ENCODE measurements at regions not wholly inside any gene's neighbourhood (a gene's known extent, or its start where the extent isn't known, plus 50 kb on each side); places are given as distances from the start of the nearest gene placed in this dataset.

- Histone ChIP-seq H3K4me1 (replicated peaks in 1 of 2) (peaks cover 6% of the 10 kb centered on the region in 2 donors), H3K4me3 (no peak overlapping the region), H3K27ac (no peak overlapping the region), H3K9me3 (replicated peaks in 1 of 3) (no peaks in the 10 kb centered on the region), H3K27me3 (no peaks in the 10 kb centered on the region), H3K36me3 (replicated peaks in 1 of 2) (no peaks in the 10 kb centered on the region)
- DNase-seq = no peak
- 59 to 85% (median 81%) methylated on average over 5 of the region's 5 CpGs for WGBS, 4 donors
- TF ChIP-seq CTCF (IDR thresholded peaks at IDR 0.05) = no peak
- no peak for TF ChIP-seq POLR2A (IDR thresholded peaks at IDR 0.05)
- intact Hi-C loops (cut with DNase I) = no loop called here
Measured at GRCh38 chr1:215417122-215417521, 150.0 kb upstream of the KCTD3 start.

- no peak for DNase-seq
- no peaks in the 10 kb centered on the region for H3K27me3 ChIP-seq
- intact Hi-C loops (cut with DNase I) = no loop called here
- H3K4me3 ChIP-seq = no peak overlapping the region
- peaks cover 19 to 24% of the 10 kb centered on the region in 2 donors for H3K4me1 ChIP-seq (replicated peaks in 1 of 2)
- 56 to 74% (median 65%) methylated on average over 2 of the region's 2 CpGs for WGBS, 4 donors
- H3K27ac ChIP-seq = no peak overlapping the region
- no peaks in the 10 kb centered on the region for H3K36me3 ChIP-seq (replicated peaks in 1 of 2)
- no peak for TF ChIP-seq CTCF (IDR thresholded peaks at IDR 0.05)
- TF ChIP-seq POLR2A (IDR thresholded peaks at IDR 0.05) = no peak
- H3K9me3 ChIP-seq (replicated peaks in 1 of 3) = no peaks in the 10 kb centered on the region
Measured at GRCh38 chr1:215418876-215419447, 148.1 kb upstream of the KCTD3 start.

- intact Hi-C loops (cut with DNase I) = no loop called here
Measured at GRCh38 chr1:215421744-215422143, 145.4 kb upstream of the KCTD3 start.

GRCh38 chr1:215423288-215423687, 143.8 kb upstream of the KCTD3 start:
- H3K27ac ChIP-seq = peak overlapping the region in 2 of 5 donors; percentile 30 to 55
- H3K9me3 ChIP-seq (replicated peaks in 1 of 3) = no peaks in the 10 kb centered on the region
- H3K4me1 ChIP-seq (replicated peaks in 1 of 2) = peaks cover 19 to 27% of the 10 kb centered on the region in 2 donors
- H3K4me3 ChIP-seq = no peak overlapping the region
- DNase-seq = peak; percentile 25 to 62 (median 39)
- TF ChIP-seq CTCF (IDR thresholded peaks at IDR 0.05) (no peak), POLR2A (IDR thresholded peaks at IDR 0.05) (no peak)
- intact Hi-C loops (cut with DNase I) = no loop called here
- H3K27me3 ChIP-seq = no peaks in the 10 kb centered on the region
- no peaks in the 10 kb centered on the region for H3K36me3 ChIP-seq (replicated peaks in 1 of 2)
- 35 to 51% (median 40%) methylated on average over 2 of the region's 2 CpGs for WGBS, 4 donors

More at GRCh38 chr1:215421744-215422143, 145.4 kb upstream of the KCTD3 start:
- Histone ChIP-seq H3K27ac (no peak overlapping the region), H3K27me3 (no peaks in the 10 kb centered on the region), H3K36me3 (replicated peaks in 1 of 2) (no peaks in the 10 kb centered on the region), H3K9me3 (replicated peaks in 1 of 3) (no peaks in the 10 kb centered on the region), H3K4me3 (no peak overlapping the region), H3K4me1 (replicated peaks in 1 of 2) (peaks cover 19 to 27% of the 10 kb centered on the region in 2 donors)
- 31 to 50% (median 39%) methylated on average over 1 of the region's 1 CpG for WGBS, 4 donors
- no peak for DNase-seq
- TF ChIP-seq CTCF (IDR thresholded peaks at IDR 0.05) = no peak
- no peak for TF ChIP-seq POLR2A (IDR thresholded peaks at IDR 0.05)

Data from adrenal gland (tissue), 9 donors.